ENCODE measurements at regions not wholly inside any gene's neighbourhood (a gene's known extent, or its start where the extent isn't known, plus 50 kb on each side); places are given as distances from the start of the nearest gene placed in this dataset.

- DNase-seq (ENCODE audit: low read depth), result no peak
Measured at GRCh38 chr9:7984203-7984602, 184.6 kb upstream of the DMAC1 start.

- no peak for DNase-seq (ENCODE audit: low read depth)
Measured at GRCh38 chr9:7983490-7983889, 183.9 kb upstream of the DMAC1 start.

DNA sequence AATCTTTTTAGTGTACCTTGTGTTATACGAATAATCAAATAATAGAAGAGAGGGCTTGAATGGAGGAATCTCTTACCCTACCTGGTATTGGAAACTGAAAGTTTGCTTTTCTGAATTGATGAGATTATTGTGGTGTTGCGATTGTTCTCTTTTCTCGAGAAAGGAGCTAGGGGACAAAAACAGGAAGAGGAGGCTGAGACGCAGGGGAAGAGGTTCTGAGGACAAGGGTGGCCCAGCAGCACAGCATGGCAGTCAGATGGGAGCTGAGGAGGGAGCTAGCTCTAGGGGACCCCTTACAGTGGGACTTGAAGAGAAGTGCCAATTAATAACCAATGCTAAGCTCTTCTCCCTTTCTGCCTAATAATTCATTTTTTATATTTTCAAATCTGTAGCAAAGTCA lies 183.3 kb upstream of the DMAC1 start:
- no peak for DNase-seq (ENCODE audit: low read depth)

GRCh38 chr9:7980691-7981289 lies 181.2 kb upstream of the DMAC1 start:
- no peak for DNase-seq (ENCODE audit: low read depth)

GRCh38 chr9:7980041-7980440 lies 180.5 kb upstream of the DMAC1 start:
- DNase-seq (ENCODE audit: low read depth), result no peak

GRCh38 chr9:7979611-7980010 lies 180.0 kb upstream of the DMAC1 start:
- DNase-seq (ENCODE audit: low read depth), result peak; percentile 42

GRCh38 chr9:7977586-7977985 lies 178.0 kb upstream of the DMAC1 start:
- no peak for DNase-seq (ENCODE audit: low read depth)

- DNase-seq (ENCODE audit: low read depth), result no peak
Measured at GRCh38 chr9:7976856-7977255, 177.3 kb upstream of the DMAC1 start.

DNA sequence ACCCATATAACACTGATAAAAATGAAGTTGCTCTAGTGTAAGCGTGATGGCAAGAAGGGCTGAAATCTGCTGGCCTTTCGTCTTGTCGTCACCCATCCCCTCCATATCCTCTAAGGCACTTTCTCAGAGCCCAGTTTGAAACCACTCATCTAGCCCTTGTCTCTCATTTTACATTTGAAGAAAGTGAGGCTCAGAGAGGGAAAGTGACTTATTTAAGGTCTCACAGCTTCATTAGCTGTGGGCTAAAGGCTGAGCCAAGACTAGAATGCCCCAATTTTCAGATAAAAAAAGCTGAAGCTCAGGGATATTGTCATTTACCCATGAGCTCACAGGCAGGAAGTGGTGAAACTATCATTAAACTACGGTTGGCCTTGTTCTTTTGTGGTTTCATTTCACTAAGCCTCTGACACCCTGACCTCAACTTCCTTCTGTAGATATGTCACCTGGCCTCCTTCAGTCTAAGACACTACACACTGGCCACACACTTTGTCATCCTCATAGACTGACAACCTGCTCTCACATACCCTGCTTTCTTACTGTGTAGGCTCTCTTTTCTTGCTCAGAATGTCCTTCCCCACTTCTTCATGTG lies 176.7 kb upstream of the DMAC1 start:
- peak; percentile 66 for DNase-seq (ENCODE audit: low read depth)

- no peak for DNase-seq (ENCODE audit: low read depth)
Measured at GRCh38 chr9:7975336-7975735, 175.8 kb upstream of the DMAC1 start.

DNA sequence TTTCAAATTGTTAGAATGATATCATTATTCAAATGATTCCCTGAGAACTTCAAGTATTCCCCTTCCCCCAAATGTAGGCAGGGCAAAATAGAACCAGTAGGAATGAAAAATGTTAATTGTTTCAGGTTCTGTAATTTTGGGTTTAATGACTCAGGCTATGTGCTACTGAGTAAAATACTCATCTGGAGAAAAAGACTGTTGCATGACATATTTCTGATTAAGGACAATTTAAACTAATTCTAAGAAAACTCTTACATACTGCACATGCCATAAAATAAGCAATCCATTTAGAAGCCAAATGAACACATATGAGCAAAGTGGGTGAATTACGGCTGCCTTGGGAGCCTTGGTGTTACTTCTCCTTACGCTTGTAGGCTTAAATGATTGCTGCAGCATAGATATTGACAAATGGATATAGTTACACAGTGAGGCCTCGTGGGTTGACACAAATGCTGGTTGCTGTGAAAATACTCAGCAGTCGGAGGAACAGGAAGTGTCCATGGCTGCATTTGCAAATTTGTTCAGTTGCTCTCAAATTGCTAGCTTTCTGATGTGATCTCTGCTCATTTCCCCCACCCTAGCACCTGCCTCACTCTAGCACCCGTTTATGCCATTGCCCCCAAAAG lies 174.9 kb upstream of the DMAC1 start:
- no peak for DNase-seq (ENCODE audit: low read depth)

- DNase-seq (ENCODE audit: low read depth), result no peak
Measured at GRCh38 chr9:7973123-7973522, 173.5 kb upstream of the DMAC1 start.

DNA sequence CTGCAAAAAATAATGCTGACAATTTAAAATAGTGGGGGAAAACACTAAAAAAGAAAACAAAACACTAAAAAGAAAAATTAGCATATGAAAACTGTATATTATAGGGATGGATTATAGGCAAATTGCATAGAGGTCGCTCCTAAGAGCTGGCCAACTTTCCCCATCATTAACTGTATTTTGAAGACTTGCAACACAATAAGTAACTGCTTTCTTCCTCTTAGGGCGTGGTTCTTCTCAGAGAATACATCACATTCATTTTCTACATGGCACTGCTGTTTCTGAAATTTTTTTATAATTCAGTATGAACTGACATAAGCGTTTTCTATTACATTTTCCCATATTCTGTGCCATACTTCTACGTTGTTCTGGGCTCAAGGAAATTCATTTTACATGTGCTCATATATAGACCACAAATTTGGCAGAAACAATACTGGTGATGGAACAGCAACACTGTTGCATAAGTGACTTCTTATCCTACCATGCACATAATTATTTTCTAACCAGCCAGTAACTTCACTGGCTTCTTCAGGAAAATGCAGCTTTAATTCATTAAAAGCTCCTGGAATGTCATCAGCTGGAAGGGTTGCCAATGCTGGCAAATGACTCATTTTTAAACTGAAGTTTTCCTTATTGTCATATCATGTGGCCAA lies 171.2 kb upstream of the DMAC1 start:
- DNase-seq (ENCODE audit: low read depth), result no peak

DNA sequence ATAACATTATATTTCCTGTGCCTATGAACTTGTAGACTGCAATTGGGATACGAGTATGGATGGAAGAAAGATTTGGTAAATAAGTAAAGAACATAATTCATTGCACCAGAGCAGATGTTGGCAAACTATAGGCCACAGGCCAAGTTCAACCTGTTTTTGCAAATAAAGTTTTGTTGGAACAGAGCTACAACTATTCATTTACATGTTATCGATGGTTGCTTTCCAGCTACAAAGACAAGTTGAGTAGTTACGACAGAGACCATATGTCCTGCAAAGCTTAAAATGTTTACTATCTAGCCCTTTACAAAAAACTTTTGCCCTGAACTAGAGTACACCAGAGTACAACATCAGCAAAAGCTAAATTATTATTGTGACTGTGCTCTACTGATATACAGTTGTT lies 169.1 kb upstream of the DMAC1 start:
- no peak for DNase-seq (ENCODE audit: low read depth)

DNA sequence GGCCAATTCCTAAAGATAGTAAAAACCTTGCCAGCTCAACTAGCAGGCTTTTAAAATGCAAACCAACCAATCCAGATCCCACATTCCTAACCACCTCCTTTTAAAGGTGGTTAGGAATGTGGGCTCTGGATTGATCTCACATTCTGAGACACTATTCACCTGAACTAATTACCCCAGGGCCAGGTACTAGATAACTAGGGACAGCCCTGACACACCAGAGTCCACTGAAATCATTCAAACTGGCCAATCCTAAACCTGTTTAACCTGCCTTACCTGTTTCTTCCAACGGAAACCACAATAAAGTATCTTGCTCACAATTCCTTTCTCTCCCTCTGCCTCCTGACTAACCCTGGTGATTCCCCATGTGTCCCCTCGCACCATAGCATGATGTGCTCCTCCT lies 168.3 kb upstream of the DMAC1 start:
- DNase-seq (ENCODE audit: low read depth), result no peak

DNA sequence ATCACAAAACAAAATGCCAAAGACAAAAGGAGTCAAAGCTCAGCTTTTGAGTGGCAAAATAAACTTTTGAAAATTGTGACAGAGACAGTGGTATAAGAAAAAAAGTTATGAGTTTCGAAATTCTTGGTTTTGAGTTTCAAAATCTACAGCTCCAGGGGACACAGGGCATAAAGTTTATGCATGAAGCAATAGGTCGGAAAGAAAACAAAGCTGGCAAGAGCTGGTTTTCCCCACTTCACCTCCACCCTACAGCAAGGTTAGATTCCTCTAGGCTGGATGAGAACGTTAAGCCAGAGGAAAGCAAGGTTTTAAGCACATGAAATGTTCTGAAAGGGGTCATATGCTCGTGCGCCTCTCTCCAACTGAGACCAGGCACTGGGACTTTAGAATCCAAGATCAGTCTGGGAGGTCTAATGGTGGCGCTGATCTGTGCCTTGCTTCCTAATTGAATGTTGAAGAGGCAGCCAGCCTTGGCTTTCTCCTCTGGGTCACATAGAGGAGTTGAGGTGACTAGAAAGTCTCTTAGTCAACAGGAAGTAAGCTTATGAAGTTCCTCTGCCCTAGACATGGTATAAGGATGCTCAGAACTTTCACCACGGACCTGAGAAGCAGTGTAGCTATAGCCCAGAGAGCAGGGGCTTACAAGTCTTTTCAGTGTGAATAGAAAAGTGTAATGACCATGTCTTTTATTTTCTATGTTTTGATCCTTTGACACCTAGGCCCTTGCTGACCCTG lies 167.7 kb upstream of the DMAC1 start:
- no peak for DNase-seq (ENCODE audit: low read depth)

DNA sequence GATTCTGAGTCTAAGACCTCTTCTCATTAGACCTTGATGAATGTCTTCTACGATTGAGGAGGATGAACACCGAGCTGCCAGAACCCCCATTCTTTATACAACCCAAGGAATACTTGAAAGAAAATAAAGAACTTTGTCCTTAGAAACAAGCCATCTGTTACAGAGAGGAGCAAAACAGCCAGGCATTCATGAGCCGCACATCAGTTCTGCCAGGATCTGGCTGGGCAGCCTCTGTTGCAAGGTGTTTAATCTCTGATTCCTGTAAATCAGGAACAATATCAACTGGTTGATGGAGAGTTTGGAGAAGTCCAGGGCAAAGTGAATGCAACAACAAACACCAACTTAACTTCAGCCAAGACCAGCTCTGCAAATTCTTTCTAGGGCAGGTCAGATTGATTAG lies 165.5 kb upstream of the DMAC1 start:
- no peak for DNase-seq (ENCODE audit: low read depth)

GRCh38 chr9:7963026-7963425 lies 163.4 kb upstream of the DMAC1 start:
- DNase-seq (ENCODE audit: low read depth), result no peak

DNA sequence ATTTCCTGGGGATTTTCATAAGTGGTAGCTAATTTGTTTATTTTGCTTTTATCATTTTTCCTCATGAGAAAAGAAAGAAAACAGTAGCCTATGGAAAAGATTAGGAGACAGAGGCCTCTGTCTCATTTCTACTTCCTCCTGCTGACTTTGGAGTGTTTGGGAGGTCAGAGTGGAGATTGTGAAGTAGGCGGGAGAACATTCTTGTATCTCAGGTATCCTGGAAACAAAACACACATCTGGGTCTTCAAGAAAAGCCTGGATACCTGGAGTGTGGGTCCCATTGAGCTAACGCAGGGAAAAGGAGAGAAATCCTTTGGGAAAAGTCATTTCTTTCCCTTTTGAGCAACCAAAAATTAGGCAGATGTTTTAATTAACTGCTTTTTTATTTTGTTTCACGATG lies 161.5 kb upstream of the DMAC1 start:
- DNase-seq (ENCODE audit: low read depth), result no peak

DNA sequence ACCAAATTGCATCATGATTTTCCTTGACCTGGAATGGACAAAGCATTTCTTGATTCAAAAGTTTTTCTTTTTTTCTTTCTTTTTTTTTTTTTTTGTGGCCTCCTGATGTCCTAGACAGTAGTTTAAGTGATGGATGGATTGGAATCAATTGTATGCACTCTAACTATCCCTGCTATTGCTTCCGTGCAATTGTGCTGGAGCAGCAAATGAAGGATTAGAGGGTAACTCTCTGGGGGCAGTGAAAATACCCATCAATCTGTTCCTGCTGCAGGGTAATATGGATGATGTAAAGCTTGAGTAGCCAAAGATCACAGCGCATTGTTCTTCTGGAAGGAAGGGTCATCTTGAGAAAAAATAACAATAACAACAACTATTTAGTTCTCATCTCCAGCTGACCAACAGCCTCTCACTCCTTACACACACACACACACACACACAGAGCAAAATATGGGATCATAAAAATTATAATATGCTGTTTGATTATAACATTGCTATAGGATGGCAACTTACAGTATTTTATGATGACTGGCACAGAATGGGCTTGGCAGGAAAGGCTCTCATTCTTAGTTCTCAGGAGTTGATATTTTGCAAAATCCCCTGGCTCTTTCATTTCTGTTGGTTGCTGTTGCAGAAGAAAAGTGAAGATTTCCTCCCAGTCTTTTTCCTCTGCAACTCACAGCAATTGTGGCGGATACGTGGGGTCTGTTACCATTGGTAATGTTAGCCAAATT lies 160.9 kb upstream of the DMAC1 start:
- no peak for DNase-seq (ENCODE audit: low read depth)

GRCh38 chr9:7957803-7958202 lies 158.2 kb upstream of the DMAC1 start:
- no peak for DNase-seq (ENCODE audit: low read depth)

- DNase-seq (ENCODE audit: low read depth), result no peak
Measured at GRCh38 chr9:7947577-7947976, 148.0 kb upstream of the DMAC1 start.

All from CMK (cell line).